Muscle layer of colon (tissue), 2 donors: ENCODE measurements at regions not wholly inside any gene's neighbourhood (a gene's known extent, or its start where the extent isn't known, plus 50 kb on each side); places are given as distances from the start of the nearest gene placed in this dataset.
"Not testable (repeated sequence)": the region's sequence is repeated elsewhere in the genome, so short reads cannot be mapped to it uniquely, and the experiment has no call there.

Experiments used
- H3K27ac ChIP-seq: one replicate; pipeline ENCODE4 v1.7.0; 2013; ENCODE audit warnings: low read depth, mild to moderate bottlenecking, low read length, moderate library complexity
- H3K27me3 ChIP-seq, 2 donors: one replicate each; pipeline ENCODE4 v1.7.0; 2013; ENCODE audit warnings: low read length in 2 of 2, mild to moderate bottlenecking in 2 of 2; ENCODE audit not compliant: insufficient read depth in 2 of 2, control insufficient read depth in 1 of 2
- H3K36me3 ChIP-seq: one replicate; pipeline ENCODE4 v1.7.0; 2013; ENCODE audit warnings: mild to moderate bottlenecking, low read length; ENCODE audit not compliant: insufficient read depth
- H3K4me1 ChIP-seq: one replicate; pipeline ENCODE4 v1.7.0; 2013; ENCODE audit warnings: mild to moderate bottlenecking, low read length; ENCODE audit not compliant: insufficient read depth
- H3K4me3 ChIP-seq, 2 donors: one replicate each; pipeline ENCODE4 v1.7.0; 2013; ENCODE audit warnings: low read length in 2 of 2, low read depth in 1 of 2, mild to moderate bottlenecking in 1 of 2, moderate library complexity in 1 of 2
- H3K9ac ChIP-seq: one replicate; pipeline ENCODE4 v1.7.0; 2013; ENCODE audit warnings: low read length
- H3K9me3 ChIP-seq: one replicate; pipeline ENCODE4 v1.7.0; 2013; ENCODE audit warnings: mild to moderate bottlenecking, low read length
- donor health status: abdominal sarcoma.
- donor health status: Adenocarcinoma of cecum.

DNA sequence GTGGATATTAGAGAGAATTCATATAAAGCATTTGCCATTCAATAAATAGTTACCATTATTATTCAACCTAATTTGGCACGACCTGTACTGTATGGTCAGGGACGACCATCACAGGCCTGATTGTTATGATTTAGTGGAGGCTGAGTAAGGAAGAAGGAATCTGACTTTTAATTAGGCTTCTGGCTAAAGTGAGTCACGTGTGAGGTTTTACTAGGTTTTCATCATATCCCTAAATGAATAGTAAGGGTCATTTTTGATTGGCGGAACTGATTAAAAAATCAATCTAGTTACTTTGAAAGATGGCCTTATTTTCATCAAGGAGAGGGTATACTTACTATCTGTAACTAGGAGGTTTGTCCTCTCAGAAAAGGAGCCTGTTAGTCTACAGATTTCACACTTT, 143.4 kb downstream of the ADCYAP1 start:
- Histone ChIP-seq H3K9ac (no peak overlapping the region), H3K9me3 (no peaks in the 10 kb centered on the region), H3K4me1 (no peaks in the 10 kb centered on the region), H3K27ac (no peak overlapping the region), H3K4me3 (no peak overlapping the region), H3K27me3 (no peaks in the 10 kb centered on the region), H3K36me3 (no peaks in the 10 kb centered on the region)

DNA sequence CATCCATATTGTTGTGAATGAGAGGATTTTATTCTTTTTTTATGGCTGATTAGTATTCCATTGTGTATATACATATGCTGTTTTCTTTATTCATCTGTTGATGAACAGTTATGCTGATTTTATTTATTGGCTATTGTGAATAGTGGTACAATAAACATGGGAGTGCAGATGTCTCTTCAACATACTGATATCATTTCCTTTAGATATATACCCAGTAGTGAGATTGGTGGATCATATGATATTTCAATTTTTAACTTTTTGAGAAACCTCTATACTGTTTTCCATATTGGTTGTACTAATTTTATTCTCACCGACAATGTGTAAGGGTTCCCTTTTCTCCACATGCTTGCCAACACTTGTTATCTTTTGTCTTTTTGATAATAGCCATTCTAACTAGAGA, 144.5 kb downstream of the ADCYAP1 start:
- H3K36me3 ChIP-seq = no peaks in the 10 kb centered on the region
- H3K27me3 ChIP-seq = no peaks in the 10 kb centered on the region
- no peak overlapping the region for H3K9ac ChIP-seq
- no peak overlapping the region for H3K27ac ChIP-seq
- H3K9me3 ChIP-seq = no peaks in the 10 kb centered on the region
- no peak overlapping the region for H3K4me3 ChIP-seq
- H3K4me1 ChIP-seq = no peaks in the 10 kb centered on the region

DNA sequence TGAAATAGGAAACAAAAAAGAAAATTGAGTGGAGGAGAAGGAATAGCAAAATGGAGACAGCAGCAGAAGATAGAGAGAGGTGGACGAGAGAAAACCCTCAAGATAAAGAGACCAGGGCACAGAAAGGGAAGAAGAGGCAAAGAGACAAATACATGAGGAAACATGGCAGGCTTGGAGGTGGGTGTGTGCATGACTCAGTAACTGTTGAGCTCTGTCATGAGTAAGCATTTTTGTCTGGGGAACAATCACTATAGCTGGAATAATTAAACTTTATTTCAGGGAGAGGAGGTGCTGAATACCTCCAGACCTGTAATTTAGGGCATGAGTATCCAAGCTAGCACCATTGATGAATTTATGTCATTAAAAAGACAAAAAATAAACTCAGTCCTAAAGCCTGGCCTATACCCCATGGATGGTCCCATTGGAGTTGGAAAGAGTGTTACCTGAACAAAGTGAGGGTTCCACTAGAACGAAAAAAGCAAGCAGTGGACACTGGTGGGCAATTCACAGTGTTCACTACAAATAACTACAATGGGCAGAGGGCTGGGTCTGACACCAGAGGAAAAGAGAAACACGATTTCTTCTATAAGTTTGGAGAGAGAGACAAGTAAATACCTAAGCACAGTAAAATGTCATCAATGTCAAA, 145.5 kb downstream of the ADCYAP1 start:
- Histone ChIP-seq H3K4me3 (no peak overlapping the region), H3K27ac (no peak overlapping the region), H3K27me3 (no peaks in the 10 kb centered on the region), H3K9ac (no peak overlapping the region), H3K4me1 (no peaks in the 10 kb centered on the region), H3K36me3 (no peaks in the 10 kb centered on the region), H3K9me3 (no peaks in the 10 kb centered on the region)

DNA sequence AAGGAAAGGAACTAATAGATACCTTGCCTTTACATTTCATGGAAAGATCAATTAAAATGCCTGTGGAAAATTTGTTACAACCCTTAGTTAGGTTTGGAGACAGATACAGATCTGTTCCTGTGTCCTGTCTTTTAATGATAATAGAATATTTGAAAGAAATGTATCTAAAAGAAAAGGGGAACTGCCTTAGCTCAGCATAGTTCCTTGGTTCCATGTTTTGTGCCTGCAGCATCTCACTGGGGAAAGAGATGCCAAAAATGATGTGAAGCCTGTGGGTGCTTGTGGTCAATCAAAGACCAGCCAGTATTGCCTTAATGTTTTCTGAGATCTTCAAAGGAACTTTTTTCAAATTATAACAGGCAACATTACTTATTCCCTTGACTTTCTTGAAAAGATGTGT, 147.6 kb downstream of the ADCYAP1 start:
- H3K4me1 ChIP-seq = no peaks in the 10 kb centered on the region
- no peak overlapping the region for H3K4me3 ChIP-seq
- H3K9ac ChIP-seq = no peak overlapping the region
- no peaks in the 10 kb centered on the region for H3K36me3 ChIP-seq
- no peak overlapping the region for H3K27ac ChIP-seq
- H3K27me3 ChIP-seq = no peaks in the 10 kb centered on the region
- no peaks in the 10 kb centered on the region for H3K9me3 ChIP-seq

DNA sequence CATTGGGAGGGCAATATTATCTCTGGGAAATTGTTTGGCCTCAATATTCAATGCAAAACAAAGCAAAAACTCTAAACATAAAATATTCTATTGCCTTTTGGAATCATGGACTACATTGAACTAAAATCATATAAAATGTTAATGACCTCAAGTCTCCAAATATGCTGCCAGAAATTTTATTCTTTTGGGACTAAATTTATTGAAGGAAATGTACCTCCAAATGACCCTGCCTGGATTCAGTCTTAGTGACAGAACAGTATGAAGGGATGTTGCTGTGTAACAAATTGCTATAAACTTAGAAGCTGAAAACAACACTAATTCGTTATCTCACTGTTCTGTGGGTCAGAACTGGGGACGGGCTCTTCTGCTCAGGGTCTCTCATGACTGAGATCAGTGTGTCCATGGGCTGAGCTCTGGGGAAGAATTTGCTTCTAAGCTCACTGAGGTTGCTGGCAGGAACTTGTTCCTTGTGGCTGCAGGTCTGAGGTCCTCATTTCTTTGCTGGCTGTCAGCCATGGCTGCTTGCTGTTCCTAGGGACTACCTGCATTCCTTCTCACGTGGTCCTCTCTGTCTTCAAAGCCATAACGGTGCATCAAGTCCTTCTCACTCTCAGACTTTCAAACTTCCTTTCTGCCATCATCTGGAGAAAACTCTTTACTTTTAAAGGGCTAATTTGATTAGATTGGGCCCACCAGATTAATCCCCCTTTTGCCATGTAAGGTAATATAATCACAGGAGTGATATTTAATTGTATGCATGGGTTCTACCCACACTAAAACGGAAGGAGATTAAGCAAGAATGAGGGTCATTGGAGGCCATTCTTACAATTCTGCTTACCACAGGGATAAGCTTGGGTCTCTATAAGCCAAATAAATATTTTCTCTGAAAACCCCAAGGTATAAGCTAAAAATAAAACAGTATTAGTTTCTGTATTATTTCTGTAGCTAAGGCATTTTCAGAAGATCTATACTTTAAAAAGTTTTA, 149.0 kb downstream of the ADCYAP1 start:
- Histone ChIP-seq H3K9me3 (no peaks in the 10 kb centered on the region), H3K27me3 (no peaks in the 10 kb centered on the region), H3K4me3 (no peak overlapping the region), H3K36me3 (no peaks in the 10 kb centered on the region), H3K9ac (no peak overlapping the region), H3K27ac (no peak overlapping the region), H3K4me1 (no peaks in the 10 kb centered on the region)

DNA sequence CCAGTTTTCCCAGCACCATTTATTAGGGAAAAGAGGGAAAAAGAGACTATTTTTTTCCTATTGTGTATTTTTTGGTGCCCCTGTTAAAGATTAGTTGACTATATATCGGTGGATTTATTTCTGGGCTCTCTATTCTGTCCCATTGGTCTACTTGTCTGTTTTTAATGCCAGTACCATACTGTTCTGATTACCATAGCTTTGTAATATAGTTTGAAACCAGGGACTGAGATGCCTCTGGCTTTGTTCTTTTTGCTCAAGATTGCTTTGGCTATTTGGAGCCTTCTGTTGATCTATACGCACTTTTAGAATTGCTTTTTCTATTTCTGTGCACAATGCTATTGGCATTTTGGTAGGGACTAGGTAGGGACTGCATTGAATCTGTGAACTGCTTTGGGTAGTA, 151.7 kb downstream of the ADCYAP1 start:
- H3K27me3 ChIP-seq = no peaks in the 10 kb centered on the region
- H3K9ac ChIP-seq = no peak overlapping the region
- H3K27ac ChIP-seq = no peak overlapping the region
- H3K36me3 ChIP-seq = no peaks in the 10 kb centered on the region
- no peaks in the 10 kb centered on the region for H3K9me3 ChIP-seq
- no peak overlapping the region for H3K4me3 ChIP-seq
- H3K4me1 ChIP-seq = no peaks in the 10 kb centered on the region

DNA sequence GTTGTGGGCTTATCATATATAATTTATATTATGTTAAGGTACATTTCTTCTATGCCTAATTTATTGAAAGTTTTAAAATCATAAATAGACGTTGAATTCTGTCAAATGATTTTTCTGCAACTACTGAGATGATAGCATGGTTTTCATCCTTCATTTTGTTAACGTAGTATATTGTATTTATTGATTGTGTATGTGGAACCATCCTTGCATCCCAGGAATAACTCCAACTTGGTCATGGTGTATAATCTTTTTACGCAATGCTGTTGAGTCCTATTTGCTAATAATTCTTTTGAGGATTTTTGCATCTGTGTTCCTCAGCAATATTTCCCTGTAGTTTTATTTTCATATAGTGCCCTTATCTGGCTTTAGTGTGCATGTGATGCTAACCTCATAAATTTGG, 152.7 kb downstream of the ADCYAP1 start:
- H3K4me1 ChIP-seq = no peaks in the 10 kb centered on the region
- no peak overlapping the region for H3K4me3 ChIP-seq
- no peak overlapping the region for H3K27ac ChIP-seq
- no peaks in the 10 kb centered on the region for H3K9me3 ChIP-seq
- H3K27me3 ChIP-seq = no peaks in the 10 kb centered on the region
- no peak overlapping the region for H3K9ac ChIP-seq
- no peaks in the 10 kb centered on the region for H3K36me3 ChIP-seq

DNA sequence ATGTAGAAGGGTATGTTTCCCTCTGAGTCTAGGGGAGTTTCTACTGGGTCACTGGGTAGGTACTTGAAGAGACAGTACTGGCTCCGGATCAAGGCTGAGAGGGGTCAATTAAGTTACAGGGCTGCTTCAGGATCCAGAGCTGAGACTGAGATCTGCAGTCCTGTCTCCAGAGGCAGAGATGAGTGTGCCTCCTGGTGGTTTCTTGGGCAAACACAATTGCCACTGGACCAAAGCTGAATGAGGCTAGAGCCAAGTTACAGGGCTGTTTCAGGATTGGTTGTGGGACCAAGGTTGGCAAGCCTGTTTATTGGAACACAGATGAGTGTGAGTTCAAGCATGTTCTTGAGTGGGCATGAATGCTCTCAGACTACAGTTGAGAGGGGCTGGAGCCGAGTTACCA, 157.9 kb downstream of the ADCYAP1 start:
- no peaks in the 10 kb centered on the region for H3K9me3 ChIP-seq
- H3K27ac ChIP-seq = no peak overlapping the region
- H3K9ac ChIP-seq = no peak overlapping the region
- H3K4me1 ChIP-seq = no peaks in the 10 kb centered on the region
- H3K36me3 ChIP-seq = no peaks in the 10 kb centered on the region
- no peaks in the 10 kb centered on the region for H3K27me3 ChIP-seq
- H3K4me3 ChIP-seq = no peak overlapping the region

DNA sequence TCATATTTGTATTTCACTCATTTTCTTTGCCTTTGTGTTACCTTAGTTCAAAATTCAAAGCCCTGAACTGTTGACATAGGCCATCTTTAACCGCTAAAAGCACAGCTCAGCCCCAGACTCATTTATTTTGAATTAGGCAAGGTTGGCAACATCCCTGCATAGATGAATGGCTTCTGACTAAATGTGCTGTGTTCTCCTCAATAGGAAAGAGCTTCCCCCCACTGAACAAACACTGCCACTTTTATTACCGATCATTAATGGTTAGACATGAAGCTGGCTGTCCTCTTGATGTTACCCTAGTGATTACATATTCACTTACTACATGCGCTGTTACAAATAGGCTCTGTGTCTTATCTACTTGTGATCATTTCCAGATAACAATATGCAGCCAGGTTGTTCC, 170.7 kb downstream of the ADCYAP1 start:
- no peak overlapping the region for H3K27ac ChIP-seq
- H3K27me3 ChIP-seq = no peaks in the 10 kb centered on the region
- no peaks in the 10 kb centered on the region for H3K36me3 ChIP-seq
- no peaks in the 10 kb centered on the region for H3K4me1 ChIP-seq
- no peak overlapping the region for H3K4me3 ChIP-seq
- no peaks in the 10 kb centered on the region for H3K9me3 ChIP-seq
- no peak overlapping the region for H3K9ac ChIP-seq

DNA sequence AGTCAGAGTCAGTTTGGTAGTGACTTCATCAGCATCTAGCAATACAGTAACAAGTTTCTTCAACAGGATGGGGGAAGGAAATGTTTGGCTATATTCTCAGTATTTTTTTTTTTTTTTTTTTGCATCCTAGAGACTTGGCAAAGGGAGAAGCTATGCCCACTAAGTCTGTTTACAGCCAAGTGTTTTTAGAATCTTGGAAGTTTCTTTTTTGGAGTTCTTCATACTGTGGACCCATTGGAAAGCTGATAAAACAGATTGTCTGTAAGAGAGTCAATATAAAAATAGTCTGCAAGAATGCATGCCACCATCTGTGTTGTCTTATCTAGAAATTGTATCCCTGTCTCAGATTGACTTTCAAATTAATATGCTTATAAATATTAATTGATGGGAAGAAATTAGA, 171.2 kb downstream of the ADCYAP1 start:
- H3K4me1 ChIP-seq = no peaks in the 10 kb centered on the region
- no peak overlapping the region for H3K9ac ChIP-seq
- no peaks in the 10 kb centered on the region for H3K36me3 ChIP-seq
- H3K27ac ChIP-seq = no peak overlapping the region
- H3K9me3 ChIP-seq = no peaks in the 10 kb centered on the region
- H3K27me3 ChIP-seq = no peaks in the 10 kb centered on the region
- H3K4me3 ChIP-seq = no peak overlapping the region

DNA sequence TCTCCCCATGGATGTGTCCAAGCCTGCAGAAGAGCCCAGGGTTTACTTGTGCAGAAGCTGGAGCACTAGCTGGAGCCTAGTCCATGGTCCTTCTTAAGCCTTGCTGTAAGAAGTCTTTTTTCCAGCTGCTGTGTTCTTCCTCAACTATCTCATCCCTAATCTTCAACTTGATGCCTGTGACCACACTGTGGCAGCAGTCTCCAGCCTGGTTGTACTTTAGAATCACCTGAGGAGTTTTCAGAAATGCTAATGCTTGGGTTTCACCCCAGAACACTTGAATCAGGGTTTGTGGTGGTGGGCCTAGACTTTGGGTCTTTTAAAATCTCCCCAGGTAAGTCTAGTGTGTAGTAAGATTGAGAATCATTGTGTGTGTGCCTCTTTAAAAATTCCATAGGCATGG, 173.6 kb downstream of the ADCYAP1 start:
- Histone ChIP-seq H3K4me1 (no peaks in the 10 kb centered on the region), H3K27ac (no peak overlapping the region), H3K9me3 (no peaks in the 10 kb centered on the region), H3K27me3 (no peaks in the 10 kb centered on the region), H3K4me3 (no peak overlapping the region), H3K36me3 (no peaks in the 10 kb centered on the region), H3K9ac (no peak overlapping the region)

DNA sequence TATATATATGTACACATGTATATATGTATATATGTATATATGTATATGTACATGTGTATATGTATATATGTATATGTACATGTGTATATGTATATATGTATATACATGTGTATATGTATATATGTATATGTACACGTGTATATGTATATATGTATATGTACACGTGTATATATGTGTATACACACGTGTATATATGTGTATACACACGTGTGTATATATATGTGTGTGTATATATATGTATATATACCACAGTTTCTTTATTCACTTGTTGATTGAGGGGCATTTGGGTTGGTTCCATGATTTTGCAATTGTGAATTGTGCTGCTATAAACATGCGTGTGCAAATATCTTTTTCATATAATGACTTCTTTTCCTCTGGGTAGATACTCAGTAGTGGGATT, 179.0 kb downstream of the ADCYAP1 start:
- H3K4me3 ChIP-seq, H3K9ac ChIP-seq, H3K27me3 ChIP-seq, H3K4me1 ChIP-seq, H3K9me3 ChIP-seq, H3K36me3 ChIP-seq, H3K27ac ChIP-seq: not testable (repeated sequence)
